GM23338 (cell line): ENCODE measurements at regions not wholly inside any gene's neighbourhood (a gene's known extent, or its start where the extent isn't known, plus 50 kb on each side); places are given as distances from the start of the nearest gene placed in this dataset.

Source experiments
- ATAC-seq: fragments of 200-7000 bp; cut with Tn5 transposase; 3 replicates; pipeline ENCODE4 v1.9.1; 2020
- DNase-seq: peaks from one replicate; pipeline ENCODE4 v3.0.0-alpha.2; 2015; ENCODE audit warnings: low spot score
- H2AFZ ChIP-seq: fragments of 200-600 bp; sonication (generic); 2 replicates; pipeline ENCODE4 v1.8.0; 2016; ENCODE audit warnings: antibody characterized with exemption, mild to moderate bottlenecking, moderate library complexity
- H3F3A ChIP-seq: fragments of 200-600 bp; sonication (generic); replicated peaks from 2 replicates; pipeline ENCODE4 v1.8.0; 2017; ENCODE audit warnings: antibody characterized with exemption, mixed run types, low read depth
- H3K27ac ChIP-seq: fragments of 200-600 bp; sonication (generic); 2 replicates; pipeline ENCODE4 v1.6.1; 2016; ENCODE audit warnings: low read depth
- H3K27me3 ChIP-seq: fragments of 200-600 bp; sonication (generic); 2 replicates; pipeline ENCODE4 v1.8.0; 2016; ENCODE audit warnings: mild to moderate bottlenecking, mixed run types, moderate library complexity; ENCODE audit not compliant: insufficient read depth
- H3K36me3 ChIP-seq: fragments of 200-600 bp; sonication (generic); 2 replicates; pipeline ENCODE4 v1.8.0; 2016; ENCODE audit warnings: mild to moderate bottlenecking; ENCODE audit not compliant: insufficient read depth
- H3K4me1 ChIP-seq: fragments of 200-600 bp; sonication (generic); 2 replicates; pipeline ENCODE4 v1.8.0; 2016; ENCODE audit warnings: mild to moderate bottlenecking, moderate library complexity; ENCODE audit not compliant: insufficient read depth
- H3K4me2 ChIP-seq: fragments of 200-600 bp; sonication (generic); 2 replicates; pipeline ENCODE4 v1.7.1; 2017; ENCODE audit warnings: mixed run types
- H3K4me3 ChIP-seq: fragments of 200-600 bp; sonication (generic); 2 replicates; pipeline ENCODE4 v1.6.1; 2016; ENCODE audit warnings: mixed run types
- H3K79me2 ChIP-seq: fragments of 200-600 bp; sonication (generic); replicated peaks from 2 replicates; pipeline ENCODE4 v1.8.0; 2017; ENCODE audit warnings: mild to moderate bottlenecking; ENCODE audit not compliant: insufficient read depth
- H3K9me2 ChIP-seq: fragments of 200-600 bp; sonication (generic); 2 replicates; pipeline ENCODE4 v1.8.0; 2017; ENCODE audit not compliant: insufficient read depth
- H4K20me1 ChIP-seq: fragments of 200-600 bp; sonication (generic); replicated peaks from 2 replicates; pipeline ENCODE4 v1.8.0; 2017; ENCODE audit warnings: mild to moderate bottlenecking; ENCODE audit not compliant: insufficient read depth
- H3K27ac Mint-ChIP-seq: 2 replicates; pipeline ENCODE4 v1.8.0; 2020; ENCODE audit warnings: inconsistent platforms, mild to moderate bottlenecking, moderate library complexity, mixed read lengths
- H3K27me3 Mint-ChIP-seq: 3 replicates; pipeline ENCODE4 v1.8.0; 2022; ENCODE audit warnings: low read depth, mild to moderate bottlenecking, moderate library complexity, mixed read lengths, inconsistent platforms; ENCODE audit not compliant: insufficient read depth, poor library complexity
- H3K36me3 Mint-ChIP-seq: 3 replicates; pipeline ENCODE4 v1.8.0; 2021; ENCODE audit warnings: low read depth, mild to moderate bottlenecking, inconsistent platforms, moderate library complexity, mixed read lengths
- H3K4me1 Mint-ChIP-seq: 3 replicates; pipeline ENCODE4 v1.8.0; 2020; ENCODE audit warnings: mild to moderate bottlenecking, inconsistent platforms, mixed read lengths
- H3K4me3 Mint-ChIP-seq: 3 replicates; pipeline ENCODE4 v1.8.0; 2021; ENCODE audit warnings: moderate library complexity, mild to moderate bottlenecking, inconsistent platforms, mixed read lengths
- H3K9me3 Mint-ChIP-seq: 3 replicates; pipeline ENCODE4 v1.8.0; 2020; ENCODE audit warnings: moderate library complexity, mild to moderate bottlenecking, inconsistent platforms, mixed read lengths
- CREB1 ChIP-seq: fragments of 250-450 bp; sonication (Bioruptor Pico); IDR thresholded peaks from 2 replicates; pipeline ENCODE4 v1.5.0; 2020; ENCODE audit warnings: low read depth, mild to moderate bottlenecking, moderate library complexity
- EZH2 ChIP-seq: fragments of 200-600 bp; sonication (generic); IDR thresholded peaks from one replicate; pipeline ENCODE4 v1.8.0; 2017; ENCODE audit warnings: antibody characterized with exemption, mild to moderate bottlenecking, low read depth; ENCODE audit not compliant: unreplicated experiment
- JUNB ChIP-seq: IDR thresholded peaks from one replicate; pipeline ENCODE4 v1.6.1; 2016; ENCODE audit warnings: antibody characterized with exemption; ENCODE audit not compliant: unreplicated experiment
- NANOG ChIP-seq: IDR thresholded peaks from 2 replicates; pipeline ENCODE4 v1.6.1; 2016; ENCODE audit warnings: antibody characterized with exemption, borderline replicate concordance
- POLR2AphosphoS5 ChIP-seq: IDR thresholded peaks from 2 replicates; pipeline ENCODE4 v1.6.1; 2016; ENCODE audit warnings: antibody characterized with exemption, low read depth
- STAT1 ChIP-seq: IDR thresholded peaks from one replicate; pipeline ENCODE4 v1.6.1; 2016; ENCODE audit warnings: antibody characterized with exemption; ENCODE audit not compliant: unreplicated experiment
- ZNF114 ChIP-seq: fragments of 250-450 bp; sonication (Bioruptor Pico); IDR thresholded peaks from 2 replicates; pipeline ENCODE4 v1.5.0; 2020; ENCODE audit warnings: mild to moderate bottlenecking, moderate library complexity
- TF ChIP-seq, protein P1 (sequence below), 2 experiments: fragments of 200-600 bp in 1 of 2; sonication (generic) in 1 of 2; conservative IDR thresholded peaks; 2 replicates each; pipeline versions ENCODE4 v1.5.1 to v1.6.1; 2016 to 2017; ENCODE audit warnings: antibody characterized with exemption in 2 of 2, low read depth in 2 of 2, mild to moderate bottlenecking in 2 of 2, moderate library complexity in 1 of 2
- TF ChIP-seq, protein P2 (sequence below): fragments of 250-450 bp; sonication (Bioruptor Pico); IDR thresholded peaks from 2 replicates; pipeline ENCODE4 v1.5.0; 2020; ENCODE audit warnings: mild to moderate bottlenecking, moderate library complexity
- TF ChIP-seq, protein P3 (sequence below): IDR thresholded peaks from one replicate; pipeline ENCODE4 v1.6.1; 2018; ENCODE audit warnings: antibody characterized with exemption; ENCODE audit not compliant: unreplicated experiment

DNA sequence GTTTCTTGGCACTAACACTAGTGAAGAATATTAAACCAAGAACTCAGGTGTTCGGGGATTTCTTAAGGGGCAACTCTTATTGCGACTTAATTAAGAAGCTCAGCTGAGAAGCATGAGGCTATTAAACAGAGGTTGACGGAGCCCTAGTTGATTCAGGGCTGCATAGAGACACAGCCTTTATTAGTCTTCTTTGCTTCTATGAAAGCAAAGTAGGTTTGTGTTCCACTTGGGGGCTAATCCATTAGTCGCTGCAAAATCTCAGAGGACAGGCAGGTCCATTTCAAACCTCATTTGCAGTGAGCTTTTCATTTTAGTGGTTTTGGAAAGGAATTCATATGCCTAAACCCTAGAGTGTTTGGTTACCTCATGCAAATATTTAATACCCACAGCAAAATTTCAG, 506.6 kb upstream of the SULF2 start:
- Mint-ChIP-seq H3K36me3 (no peaks in the 10 kb centered on the region), H3K27me3 (peaks cover 11% of the 10 kb centered on the region), H3K27ac (no peak overlapping the region), H3K9me3 (no peaks in the 10 kb centered on the region), H3K4me1 (peaks cover 55% of the 10 kb centered on the region), H3K4me3 (0 out of 3 replicates have a peak overlapping the region, but pooled peaks have one; percentile 5)
- no peaks in the 10 kb centered on the region for H3K36me3 ChIP-seq
- no peaks in the 10 kb centered on the region for H3K79me2 ChIP-seq
- ATAC-seq, result no peak
- H3K9me2 ChIP-seq, result no peaks in the 10 kb centered on the region
- no peaks in the 10 kb centered on the region for H3F3A ChIP-seq
- H3K27ac ChIP-seq, result peak overlapping the region; percentile 61
- DNase-seq, result no peak
- TF ChIP-seq POLR2AphosphoS5 (no peak), JUNB (no peak), CREB1 (CRISPR knock-in tag) (no peak), ZNF114 (no peak)
- TF ChIP-seq, protein P1, sequence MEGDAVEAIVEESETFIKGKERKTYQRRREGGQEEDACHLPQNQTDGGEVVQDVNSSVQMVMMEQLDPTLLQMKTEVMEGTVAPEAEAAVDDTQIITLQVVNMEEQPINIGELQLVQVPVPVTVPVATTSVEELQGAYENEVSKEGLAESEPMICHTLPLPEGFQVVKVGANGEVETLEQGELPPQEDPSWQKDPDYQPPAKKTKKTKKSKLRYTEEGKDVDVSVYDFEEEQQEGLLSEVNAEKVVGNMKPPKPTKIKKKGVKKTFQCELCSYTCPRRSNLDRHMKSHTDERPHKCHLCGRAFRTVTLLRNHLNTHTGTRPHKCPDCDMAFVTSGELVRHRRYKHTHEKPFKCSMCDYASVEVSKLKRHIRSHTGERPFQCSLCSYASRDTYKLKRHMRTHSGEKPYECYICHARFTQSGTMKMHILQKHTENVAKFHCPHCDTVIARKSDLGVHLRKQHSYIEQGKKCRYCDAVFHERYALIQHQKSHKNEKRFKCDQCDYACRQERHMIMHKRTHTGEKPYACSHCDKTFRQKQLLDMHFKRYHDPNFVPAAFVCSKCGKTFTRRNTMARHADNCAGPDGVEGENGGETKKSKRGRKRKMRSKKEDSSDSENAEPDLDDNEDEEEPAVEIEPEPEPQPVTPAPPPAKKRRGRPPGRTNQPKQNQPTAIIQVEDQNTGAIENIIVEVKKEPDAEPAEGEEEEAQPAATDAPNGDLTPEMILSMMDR (conservative IDR thresholded peaks at IDR 0.05; ENCODE audit: low read depth in 2 of 2), result no peak
- no peak overlapping the region for H2AFZ ChIP-seq
- no peaks in the 10 kb centered on the region for H3K27me3 ChIP-seq
- no peak overlapping the region for H3K4me3 ChIP-seq
- peaks cover 52% of the 10 kb centered on the region for H3K4me1 ChIP-seq
- peak overlapping the region; percentile 63 for H3K4me2 ChIP-seq
- H4K20me1 ChIP-seq, result no peaks in the 10 kb centered on the region

DNA sequence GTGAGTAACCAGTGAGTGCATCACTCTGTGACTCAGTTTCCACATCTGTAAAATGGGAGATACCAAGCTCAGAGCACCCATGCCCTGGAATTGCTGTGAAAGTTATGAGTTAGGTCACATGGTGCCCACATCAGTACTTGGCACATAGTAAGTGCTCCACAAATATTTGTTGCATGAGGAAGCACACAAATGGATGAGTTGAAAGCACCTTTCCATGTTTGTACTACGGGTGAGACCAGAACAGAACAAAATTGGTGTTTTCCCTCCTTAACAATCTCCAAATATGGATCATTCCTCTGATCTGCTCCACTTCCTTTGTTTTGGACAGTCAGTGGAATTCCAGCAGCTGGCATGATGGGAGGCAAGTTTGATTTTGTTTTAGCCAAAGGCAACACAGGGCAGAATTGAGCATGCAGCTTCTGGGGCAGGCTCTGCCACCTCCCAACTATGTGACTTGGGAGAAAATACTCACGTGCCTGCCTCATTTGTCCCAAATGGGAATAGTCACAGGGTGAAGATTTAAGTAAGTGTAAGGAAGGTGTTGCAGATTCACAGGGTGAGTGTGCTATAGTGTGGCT, 503.7 kb upstream of the SULF2 start:
- Histone ChIP-seq H3K4me1 (peaks cover 49% of the 10 kb centered on the region), H3K79me2 (no peaks in the 10 kb centered on the region), H3K4me3 (no peak overlapping the region), H3K9me2 (no peaks in the 10 kb centered on the region), H4K20me1 (no peaks in the 10 kb centered on the region), H3K4me2 (no peak overlapping the region), H3K27ac (no peak overlapping the region), H3F3A (no peaks in the 10 kb centered on the region), H3K36me3 (no peaks in the 10 kb centered on the region), H3K27me3 (no peaks in the 10 kb centered on the region), H2AFZ (no peak overlapping the region)
- Mint-ChIP-seq H3K9me3 (no peaks in the 10 kb centered on the region), H3K36me3 (no peaks in the 10 kb centered on the region), H3K27me3 (peaks cover 10% of the 10 kb centered on the region), H3K4me3 (no peak overlapping the region), H3K4me1 (peaks cover 48% of the 10 kb centered on the region), H3K27ac (no peak overlapping the region)
- ATAC-seq, result no peak
- DNase-seq, result no peak
- TF ChIP-seq ZNF114, result no peak
- TF ChIP-seq, protein P2, sequence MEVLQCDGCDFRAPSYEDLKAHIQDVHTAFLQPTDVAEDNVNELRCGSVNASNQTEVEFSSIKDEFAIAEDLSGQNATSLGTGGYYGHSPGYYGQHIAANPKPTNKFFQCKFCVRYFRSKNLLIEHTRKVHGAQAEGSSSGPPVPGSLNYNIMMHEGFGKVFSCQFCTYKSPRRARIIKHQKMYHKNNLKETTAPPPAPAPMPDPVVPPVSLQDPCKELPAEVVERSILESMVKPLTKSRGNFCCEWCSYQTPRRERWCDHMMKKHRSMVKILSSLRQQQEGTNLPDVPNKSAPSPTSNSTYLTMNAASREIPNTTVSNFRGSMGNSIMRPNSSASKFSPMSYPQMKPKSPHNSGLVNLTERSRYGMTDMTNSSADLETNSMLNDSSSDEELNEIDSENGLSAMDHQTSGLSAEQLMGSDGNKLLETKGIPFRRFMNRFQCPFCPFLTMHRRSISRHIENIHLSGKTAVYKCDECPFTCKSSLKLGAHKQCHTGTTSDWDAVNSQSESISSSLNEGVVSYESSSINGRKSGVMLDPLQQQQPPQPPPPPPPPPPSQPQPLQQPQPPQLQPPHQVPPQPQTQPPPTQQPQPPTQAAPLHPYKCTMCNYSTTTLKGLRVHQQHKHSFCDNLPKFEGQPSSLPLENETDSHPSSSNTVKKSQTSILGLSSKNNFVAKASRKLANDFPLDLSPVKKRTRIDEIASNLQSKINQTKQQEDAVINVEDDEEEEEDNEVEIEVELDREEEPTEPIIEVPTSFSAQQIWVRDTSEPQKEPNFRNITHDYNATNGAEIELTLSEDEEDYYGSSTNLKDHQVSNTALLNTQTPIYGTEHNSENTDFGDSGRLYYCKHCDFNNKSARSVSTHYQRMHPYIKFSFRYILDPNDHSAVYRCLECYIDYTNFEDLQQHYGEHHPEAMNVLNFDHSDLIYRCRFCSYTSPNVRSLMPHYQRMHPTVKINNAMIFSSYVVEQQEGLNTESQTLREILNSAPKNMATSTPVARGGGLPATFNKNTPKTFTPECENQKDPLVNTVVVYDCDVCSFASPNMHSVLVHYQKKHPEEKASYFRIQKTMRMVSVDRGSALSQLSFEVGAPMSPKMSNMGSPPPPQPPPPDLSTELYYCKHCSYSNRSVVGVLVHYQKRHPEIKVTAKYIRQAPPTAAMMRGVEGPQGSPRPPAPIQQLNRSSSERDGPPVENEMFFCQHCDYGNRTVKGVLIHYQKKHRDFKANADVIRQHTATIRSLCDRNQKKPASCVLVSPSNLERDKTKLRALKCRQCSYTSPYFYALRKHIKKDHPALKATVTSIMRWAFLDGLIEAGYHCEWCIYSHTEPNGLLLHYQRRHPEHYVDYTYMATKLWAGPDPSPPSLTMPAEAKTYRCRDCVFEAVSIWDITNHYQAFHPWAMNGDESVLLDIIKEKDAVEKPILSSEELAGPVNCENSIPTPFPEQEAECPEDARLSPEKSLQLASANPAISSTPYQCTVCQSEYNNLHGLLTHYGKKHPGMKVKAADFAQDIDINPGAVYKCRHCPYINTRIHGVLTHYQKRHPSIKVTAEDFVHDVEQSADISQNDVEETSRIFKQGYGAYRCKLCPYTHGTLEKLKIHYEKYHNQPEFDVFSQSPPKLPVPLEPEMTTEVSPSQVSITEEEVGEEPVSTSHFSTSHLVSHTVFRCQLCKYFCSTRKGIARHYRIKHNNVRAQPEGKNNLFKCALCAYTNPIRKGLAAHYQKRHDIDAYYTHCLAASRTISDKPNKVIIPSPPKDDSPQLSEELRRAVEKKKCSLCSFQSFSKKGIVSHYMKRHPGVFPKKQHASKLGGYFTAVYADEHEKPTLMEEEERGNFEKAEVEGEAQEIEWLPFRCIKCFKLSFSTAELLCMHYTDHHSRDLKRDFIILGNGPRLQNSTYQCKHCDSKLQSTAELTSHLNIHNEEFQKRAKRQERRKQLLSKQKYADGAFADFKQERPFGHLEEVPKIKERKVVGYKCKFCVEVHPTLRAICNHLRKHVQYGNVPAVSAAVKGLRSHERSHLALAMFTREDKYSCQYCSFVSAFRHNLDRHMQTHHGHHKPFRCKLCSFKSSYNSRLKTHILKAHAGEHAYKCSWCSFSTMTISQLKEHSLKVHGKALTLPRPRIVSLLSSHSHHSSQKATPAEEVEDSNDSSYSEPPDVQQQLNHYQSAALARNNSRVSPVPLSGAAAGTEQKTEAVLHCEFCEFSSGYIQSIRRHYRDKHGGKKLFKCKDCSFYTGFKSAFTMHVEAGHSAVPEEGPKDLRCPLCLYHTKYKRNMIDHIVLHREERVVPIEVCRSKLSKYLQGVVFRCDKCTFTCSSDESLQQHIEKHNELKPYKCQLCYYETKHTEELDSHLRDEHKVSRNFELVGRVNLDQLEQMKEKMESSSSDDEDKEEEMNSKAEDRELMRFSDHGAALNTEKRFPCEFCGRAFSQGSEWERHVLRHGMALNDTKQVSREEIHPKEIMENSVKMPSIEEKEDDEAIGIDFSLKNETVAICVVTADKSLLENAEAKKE (CRISPR knock-in tag), result no peak
- TF ChIP-seq, protein P3, sequence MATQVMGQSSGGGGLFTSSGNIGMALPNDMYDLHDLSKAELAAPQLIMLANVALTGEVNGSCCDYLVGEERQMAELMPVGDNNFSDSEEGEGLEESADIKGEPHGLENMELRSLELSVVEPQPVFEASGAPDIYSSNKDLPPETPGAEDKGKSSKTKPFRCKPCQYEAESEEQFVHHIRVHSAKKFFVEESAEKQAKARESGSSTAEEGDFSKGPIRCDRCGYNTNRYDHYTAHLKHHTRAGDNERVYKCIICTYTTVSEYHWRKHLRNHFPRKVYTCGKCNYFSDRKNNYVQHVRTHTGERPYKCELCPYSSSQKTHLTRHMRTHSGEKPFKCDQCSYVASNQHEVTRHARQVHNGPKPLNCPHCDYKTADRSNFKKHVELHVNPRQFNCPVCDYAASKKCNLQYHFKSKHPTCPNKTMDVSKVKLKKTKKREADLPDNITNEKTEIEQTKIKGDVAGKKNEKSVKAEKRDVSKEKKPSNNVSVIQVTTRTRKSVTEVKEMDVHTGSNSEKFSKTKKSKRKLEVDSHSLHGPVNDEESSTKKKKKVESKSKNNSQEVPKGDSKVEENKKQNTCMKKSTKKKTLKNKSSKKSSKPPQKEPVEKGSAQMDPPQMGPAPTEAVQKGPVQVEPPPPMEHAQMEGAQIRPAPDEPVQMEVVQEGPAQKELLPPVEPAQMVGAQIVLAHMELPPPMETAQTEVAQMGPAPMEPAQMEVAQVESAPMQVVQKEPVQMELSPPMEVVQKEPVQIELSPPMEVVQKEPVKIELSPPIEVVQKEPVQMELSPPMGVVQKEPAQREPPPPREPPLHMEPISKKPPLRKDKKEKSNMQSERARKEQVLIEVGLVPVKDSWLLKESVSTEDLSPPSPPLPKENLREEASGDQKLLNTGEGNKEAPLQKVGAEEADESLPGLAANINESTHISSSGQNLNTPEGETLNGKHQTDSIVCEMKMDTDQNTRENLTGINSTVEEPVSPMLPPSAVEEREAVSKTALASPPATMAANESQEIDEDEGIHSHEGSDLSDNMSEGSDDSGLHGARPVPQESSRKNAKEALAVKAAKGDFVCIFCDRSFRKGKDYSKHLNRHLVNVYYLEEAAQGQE, result no peak
- no peak for TF ChIP-seq JUNB
- no peak for TF ChIP-seq NANOG
- no peak for TF ChIP-seq STAT1
- no peak for TF ChIP-seq EZH2
